Right lung (tissue), 2 donors: ENCODE measurements at regions not wholly inside any gene's neighbourhood (a gene's known extent, or its start where the extent isn't known, plus 50 kb on each side); places are given as distances from the start of the nearest gene placed in this dataset.
"Not testable (repeated sequence)": the region's sequence is repeated elsewhere in the genome, so short reads cannot be mapped to it uniquely, and the experiment has no call there.

Experiments
- DNase-seq, 2 donors: peaks; one replicate each; pipeline ENCODE4 v3.0.0-alpha.2; 2013

DNA sequence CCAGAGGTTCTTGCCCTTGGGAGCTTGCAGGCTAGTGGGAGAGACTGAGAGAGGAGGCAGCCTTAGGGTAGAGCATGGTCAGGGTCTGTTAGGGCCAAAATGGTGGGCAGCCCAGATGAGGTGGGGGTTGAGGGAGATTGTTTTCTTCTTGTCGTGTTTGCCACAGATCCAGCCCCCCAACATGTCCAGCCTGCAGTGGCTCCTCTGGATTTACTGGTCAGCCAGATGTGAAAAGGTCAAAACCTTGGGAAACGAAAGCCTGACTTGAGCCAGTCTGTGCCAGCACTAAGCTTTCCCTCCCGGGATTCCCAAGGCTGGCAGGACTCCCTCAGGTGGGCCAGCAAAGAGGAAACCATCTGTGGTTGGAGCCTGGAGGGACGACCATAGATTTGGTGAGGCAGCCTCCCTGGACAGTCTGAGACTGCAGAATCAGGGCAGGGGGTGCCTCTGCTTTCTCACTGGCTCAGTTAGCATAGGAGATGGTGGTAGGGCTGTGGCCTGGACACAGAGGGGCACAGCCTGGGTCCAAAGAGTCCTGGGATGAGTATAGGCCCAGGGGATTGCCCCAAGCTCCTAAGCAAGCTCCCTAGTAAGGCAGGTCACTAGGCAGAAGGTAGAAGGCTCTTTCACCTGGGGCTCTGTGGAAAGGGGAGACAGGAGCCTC lies 51.2 kb upstream of the PRR23C start:
- no peak for DNase-seq

DNA sequence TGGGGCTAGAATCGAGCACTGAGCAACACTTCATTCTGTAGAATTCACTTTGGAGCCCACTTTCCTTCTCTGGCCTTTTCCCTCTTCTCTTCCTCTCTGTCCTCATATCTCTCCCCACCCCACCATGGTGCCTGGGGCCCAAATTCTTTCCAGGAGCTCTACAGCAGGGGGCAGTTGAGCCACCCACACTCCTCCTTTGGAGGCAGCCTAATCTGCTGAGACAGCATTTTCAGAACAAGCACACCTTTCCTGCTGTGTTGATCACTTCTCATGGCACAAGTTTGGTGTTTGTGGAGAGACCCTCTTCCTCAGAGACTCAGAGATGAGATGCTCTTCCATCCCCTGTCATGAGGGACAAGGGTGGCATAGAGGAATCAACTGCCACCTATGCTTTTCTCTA lies 52.0 kb upstream of the PRR23C start:
- no peak for DNase-seq

- no peak for DNase-seq
These were observed 53.7 kb upstream of the PRR23C start for GRCh38 chr3:139098391-139098790.

- DNase-seq, result no peak
These were observed 55.5 kb upstream of the PRR23C start for GRCh38 chr3:139099968-139100817.

DNA sequence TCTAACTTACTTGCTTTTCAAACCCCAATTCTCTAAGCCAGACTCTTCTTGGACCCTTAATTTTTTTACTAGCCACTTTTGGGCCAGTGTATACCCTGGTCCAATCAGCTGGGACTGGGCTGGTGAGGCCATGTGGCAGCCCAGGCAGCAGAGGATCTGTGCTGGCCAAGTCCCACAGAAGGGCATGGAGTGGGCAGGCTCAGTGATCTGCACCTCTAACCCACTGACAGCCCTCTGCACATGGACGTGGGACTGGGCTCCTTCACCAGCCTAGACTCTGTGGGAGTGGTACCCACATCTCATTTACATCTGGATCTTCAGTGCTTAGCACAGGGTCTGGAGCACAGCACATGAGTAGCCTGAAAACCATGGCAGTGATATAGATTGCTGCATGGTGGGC lies 56.1 kb upstream of the PRR23C start:
- DNase-seq, result no peak

DNA sequence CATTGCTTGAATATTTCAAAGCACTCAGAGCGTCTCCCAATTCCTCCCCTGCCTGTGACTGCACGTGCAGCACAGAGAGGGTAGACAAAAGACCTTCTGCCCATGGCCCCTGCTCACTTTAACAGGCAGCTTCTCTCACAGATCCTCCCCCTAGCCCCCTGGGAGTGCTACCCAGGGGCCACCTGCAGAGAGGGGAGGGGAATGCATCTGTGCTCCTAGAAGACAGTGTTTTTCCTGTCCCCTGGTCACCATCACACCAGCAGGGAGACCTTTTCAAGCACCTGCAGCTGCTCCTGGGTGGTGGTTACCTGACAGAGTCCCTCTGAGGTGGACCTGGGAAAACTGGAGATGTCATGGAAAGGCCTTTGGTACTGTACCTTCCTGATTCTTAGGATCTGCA lies 56.7 kb upstream of the PRR23C start:
- DNase-seq, result no peak

DNA sequence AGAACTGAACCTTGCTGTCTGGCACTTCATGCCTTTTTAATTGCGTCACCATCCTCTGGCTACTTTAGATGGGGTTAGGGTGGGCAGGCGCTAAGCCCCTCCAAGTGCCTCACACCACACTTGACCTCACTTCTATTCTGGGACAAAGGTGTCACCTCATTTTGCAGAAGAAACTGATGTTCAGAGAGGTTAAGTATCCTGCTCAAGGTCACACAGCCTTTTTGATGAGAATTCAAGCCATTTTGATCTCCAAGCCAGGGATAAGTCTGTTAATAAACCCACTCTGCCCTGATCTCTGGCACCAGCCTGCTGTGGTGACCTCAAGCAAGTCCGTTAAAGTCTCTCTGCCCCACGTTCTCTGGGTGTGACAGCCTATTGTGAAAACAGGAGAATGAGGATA lies 58.8 kb upstream of the PRR23C start:
- DNase-seq, result no peak

GRCh38 chr3:139104062-139104461 lies 59.4 kb upstream of the PRR23C start:
- no peak for DNase-seq

- no peak for DNase-seq
These were observed 60.5 kb upstream of the PRR23C start for GRCh38 chr3:139105154-139105702.

DNA sequence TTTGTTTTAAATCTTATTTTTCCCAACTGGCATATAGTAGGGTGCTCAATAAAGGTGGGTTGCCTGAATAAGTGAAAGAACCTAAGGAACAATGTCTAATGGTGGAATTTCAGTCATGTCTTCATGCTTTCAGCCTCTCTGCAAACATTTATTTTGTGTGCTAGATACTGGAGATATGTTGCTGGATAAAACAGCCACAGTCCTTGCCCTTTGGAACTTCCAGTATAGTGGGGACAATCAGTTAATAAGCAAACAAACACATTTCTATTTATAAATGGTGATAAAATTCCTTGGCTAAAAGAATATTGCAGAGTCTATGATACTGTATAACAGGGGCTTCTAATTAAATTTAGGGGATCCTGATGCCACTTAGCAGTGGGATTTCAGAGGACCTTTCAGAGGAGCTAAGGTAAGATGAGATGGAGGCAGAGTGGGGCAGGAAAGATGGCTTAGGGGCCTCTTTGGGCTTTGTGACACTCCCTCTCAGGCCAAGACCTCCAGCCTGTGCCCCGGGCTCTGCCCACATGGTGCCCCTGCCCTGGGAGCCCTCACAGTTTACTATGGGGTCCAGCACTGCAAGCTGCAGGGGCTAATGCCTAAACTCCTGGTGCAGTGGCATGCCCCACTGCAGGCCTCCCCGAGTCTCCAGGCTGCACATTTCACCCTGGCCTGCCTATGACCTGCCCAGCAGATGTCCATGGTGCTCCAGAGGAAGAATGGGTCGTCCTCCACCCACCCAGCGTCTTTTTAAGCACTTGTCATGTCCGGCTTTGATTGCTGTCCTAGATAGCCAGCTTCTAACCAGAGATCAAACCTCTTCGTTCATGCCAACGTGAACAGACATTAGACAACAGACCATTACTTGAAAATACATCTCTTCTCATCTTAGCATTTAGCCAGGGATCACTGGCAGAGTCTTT lies 61.6 kb upstream of the PRR23C start:
- DNase-seq, result no peak

DNA sequence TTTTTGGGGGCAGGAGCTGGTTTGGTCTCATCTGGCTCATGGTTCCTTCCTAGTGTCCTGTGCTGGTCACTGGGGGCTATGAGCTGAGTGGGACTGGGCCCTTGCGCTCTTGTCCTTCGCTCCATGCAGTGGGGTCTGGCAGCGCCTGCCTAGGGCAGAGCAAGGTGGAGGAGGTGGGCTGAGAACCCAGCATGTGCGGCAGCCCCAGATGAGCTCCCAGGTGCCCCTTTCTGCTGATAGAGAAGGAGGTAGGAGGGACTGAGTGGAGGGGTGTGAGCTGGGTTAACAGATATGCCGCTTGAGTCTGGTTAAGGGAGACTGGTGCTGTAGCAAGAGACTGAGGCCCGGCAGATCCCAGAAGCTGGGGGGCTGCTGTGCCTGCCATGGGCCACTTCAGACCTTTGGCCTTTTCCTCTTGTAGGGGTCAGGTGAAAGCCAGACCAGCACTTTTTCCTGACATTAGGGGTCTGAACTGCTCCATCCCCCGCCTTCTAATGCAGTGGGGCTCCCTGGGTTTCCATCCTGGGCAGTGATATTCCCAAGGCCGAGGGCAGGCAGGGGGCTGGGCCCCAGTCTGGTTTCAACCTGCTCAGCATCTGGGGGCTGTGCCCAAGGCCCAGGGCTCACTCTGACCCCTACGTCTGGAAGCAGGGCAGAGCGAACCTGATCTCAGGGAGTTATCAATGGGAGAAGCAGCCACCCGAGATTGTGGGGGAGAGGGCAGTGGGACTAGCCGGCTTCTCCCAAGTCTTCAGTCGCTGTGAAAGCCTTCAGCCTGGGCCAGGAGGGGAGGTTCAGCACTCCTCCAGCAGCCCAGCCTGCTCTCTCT lies 62.9 kb upstream of the PRR23C start:
- DNase-seq, result no peak

GRCh38 chr3:139108253-139108969 lies 63.7 kb upstream of the PRR23C start:
- DNase-seq, result no peak

DNA sequence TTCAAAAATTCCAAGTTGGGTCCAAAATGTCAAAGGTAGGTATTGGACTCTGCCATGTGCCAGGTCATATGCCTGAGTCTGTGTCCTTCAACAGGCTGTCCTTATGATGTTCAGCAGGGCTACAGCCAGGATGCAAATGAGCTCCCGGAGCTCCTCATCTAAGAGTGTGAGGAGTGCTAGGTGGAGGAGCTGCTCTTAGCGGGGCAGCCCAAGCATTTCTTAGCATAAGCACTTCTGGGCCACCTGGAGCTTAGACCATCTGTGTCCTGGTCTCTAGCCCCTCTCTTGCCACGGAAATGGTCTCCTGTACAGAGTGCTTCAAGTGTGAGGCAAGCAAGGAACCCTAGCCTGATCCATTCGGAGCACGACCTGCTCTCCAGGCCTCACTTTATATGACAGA lies 64.6 kb upstream of the PRR23C start:
- no peak for DNase-seq

GRCh38 chr3:139110072-139110830 lies 65.6 kb upstream of the PRR23C start:
- DNase-seq, result no peak

GRCh38 chr3:139110929-139111328 lies 66.2 kb upstream of the PRR23C start:
- DNase-seq, result not testable (repeated sequence)

GRCh38 chr3:139111392-139112229 lies 66.9 kb upstream of the PRR23C start:
- peak; percentile 36 for DNase-seq

DNA sequence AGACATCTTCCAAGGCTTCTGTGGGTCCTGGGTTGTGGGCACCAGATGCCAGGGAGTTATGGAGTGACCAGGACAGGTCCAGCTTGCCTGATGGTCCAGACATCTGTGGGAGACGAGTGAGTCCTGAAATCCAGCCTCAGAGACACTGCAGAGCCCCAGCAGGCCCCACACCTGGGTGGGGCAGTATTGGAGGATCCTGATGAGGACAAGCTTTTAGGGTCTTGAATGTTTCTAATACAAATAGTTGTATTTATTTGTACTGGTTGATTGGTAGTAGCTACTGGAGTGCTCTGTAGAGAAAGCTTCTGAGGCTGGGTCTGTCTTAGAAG lies 67.5 kb upstream of the PRR23C start:
- no peak for DNase-seq

DNA sequence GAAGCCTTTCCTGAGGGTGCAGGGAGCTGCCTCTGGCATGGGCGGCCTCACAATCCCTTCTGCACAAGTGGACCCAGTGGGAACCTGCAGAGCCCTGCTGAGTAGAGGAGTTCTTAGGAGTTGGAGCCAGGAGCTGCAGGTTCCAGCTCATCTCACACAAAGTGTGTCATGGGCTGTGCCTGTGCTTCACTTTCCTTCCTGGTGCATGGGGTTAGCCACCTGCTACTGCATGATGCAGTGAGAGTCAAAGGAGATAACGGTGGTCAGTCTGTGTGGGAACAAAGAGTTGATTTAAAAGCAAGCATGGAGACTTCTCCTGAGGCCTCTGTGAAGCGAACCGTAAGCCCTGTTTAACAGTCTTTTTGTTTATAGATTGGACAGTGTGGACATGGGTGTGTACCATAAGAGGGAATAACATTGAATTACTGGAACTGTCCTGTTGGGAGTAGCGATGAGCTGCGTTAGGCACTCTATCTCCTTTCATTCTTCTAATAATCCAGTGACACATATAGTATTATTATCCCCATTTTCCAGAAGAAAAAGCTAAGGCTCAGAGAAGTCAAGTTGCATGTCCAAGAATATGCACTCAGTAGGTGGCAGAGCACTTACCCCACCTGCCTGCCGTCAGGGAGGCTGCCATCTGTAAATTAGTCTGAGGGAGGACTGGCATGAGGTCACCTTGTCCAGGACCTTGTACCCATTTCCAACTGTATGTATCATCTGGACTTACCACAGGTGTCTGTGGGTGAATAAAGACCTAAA lies 68.7 kb upstream of the PRR23C start:
- DNase-seq, result no peak
